ENCODE measurements at regions not wholly inside any gene's neighbourhood (a gene's known extent, or its start where the extent isn't known, plus 50 kb on each side); places are given as distances from the start of the nearest gene placed in this dataset.
"Not testable (repeated sequence)": the region's sequence is repeated elsewhere in the genome, so short reads cannot be mapped to it uniquely, and the experiment has no call there.

- peaks cover 7% of the 10 kb centered on the region in 3 donors for H3K27me3 Mint-ChIP-seq (ENCODE audit: low read depth in 3 of 3)
- no peak for DNase-seq
- no peak overlapping the region for H3K27ac Mint-ChIP-seq
- H3K9me3 Mint-ChIP-seq = no peaks in the 10 kb centered on the region
- H3K4me1 Mint-ChIP-seq = no peaks in the 10 kb centered on the region
- no peak overlapping the region for H3K4me3 Mint-ChIP-seq
- no peaks in the 10 kb centered on the region for H3K36me3 Mint-ChIP-seq
Observed at GRCh38 chr16:49953090-49953489, 71.9 kb upstream of the CNEP1R1 start.

GRCh38 chr16:49955858-49956257, 69.2 kb upstream of the CNEP1R1 start:
- no peak overlapping the region for H3K27ac Mint-ChIP-seq
- no peaks in the 10 kb centered on the region for H3K9me3 Mint-ChIP-seq
- no peak for DNase-seq
- H3K27me3 Mint-ChIP-seq (ENCODE audit: low read depth in 3 of 3) = peaks cover 0 to 9% (median 2%) of the 10 kb centered on the region in 3 donors
- no peaks in the 10 kb centered on the region for H3K36me3 Mint-ChIP-seq
- H3K4me3 Mint-ChIP-seq = no peak overlapping the region
- H3K4me1 Mint-ChIP-seq = no peaks in the 10 kb centered on the region

GRCh38 chr16:49956915-49957314, 68.1 kb upstream of the CNEP1R1 start:
- no peak for DNase-seq
- no peaks in the 10 kb centered on the region for H3K4me1 Mint-ChIP-seq
- peaks cover 0 to 9% (median 2%) of the 10 kb centered on the region in 3 donors for H3K27me3 Mint-ChIP-seq (ENCODE audit: low read depth in 3 of 3)
- no peak overlapping the region for H3K27ac Mint-ChIP-seq
- H3K4me3 Mint-ChIP-seq = no peak overlapping the region
- H3K9me3 Mint-ChIP-seq = no peaks in the 10 kb centered on the region
- H3K36me3 Mint-ChIP-seq = no peaks in the 10 kb centered on the region

DNA sequence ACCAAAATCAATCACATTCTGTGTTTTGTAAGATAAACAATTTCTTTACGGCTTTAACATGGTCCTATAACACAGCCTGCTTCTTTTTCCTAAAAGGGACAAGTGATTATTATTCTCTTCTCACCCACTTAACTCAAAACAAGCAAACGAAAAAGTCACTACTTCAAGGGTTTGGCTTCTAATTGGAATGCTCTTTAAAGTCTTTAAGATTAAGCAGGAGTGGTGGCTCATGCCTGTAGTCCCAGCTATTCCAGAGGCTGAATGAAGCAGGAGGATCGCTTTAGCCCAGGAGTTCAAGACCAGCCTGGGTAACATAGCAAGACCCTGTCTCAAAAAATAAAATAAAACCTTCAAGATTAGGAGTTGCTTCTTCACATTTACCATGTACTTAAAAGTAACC, 66.6 kb upstream of the CNEP1R1 start:
- Mint-ChIP-seq H3K4me1 (no peaks in the 10 kb centered on the region), H3K27ac (no peak overlapping the region), H3K27me3 (ENCODE audit: low read depth in 3 of 3) (peaks cover 2 to 6% (median 6%) of the 10 kb centered on the region in 3 donors), H3K9me3 (no peaks in the 10 kb centered on the region), H3K36me3 (no peaks in the 10 kb centered on the region), H3K4me3 (no peak overlapping the region)
- DNase-seq = no peak

- H3K27me3 Mint-ChIP-seq (ENCODE audit: low read depth in 3 of 3) = peaks cover 2 to 10% (median 6%) of the 10 kb centered on the region in 3 donors
Observed at GRCh38 chr16:49959552-49960277, 65.3 kb upstream of the CNEP1R1 start.

DNA sequence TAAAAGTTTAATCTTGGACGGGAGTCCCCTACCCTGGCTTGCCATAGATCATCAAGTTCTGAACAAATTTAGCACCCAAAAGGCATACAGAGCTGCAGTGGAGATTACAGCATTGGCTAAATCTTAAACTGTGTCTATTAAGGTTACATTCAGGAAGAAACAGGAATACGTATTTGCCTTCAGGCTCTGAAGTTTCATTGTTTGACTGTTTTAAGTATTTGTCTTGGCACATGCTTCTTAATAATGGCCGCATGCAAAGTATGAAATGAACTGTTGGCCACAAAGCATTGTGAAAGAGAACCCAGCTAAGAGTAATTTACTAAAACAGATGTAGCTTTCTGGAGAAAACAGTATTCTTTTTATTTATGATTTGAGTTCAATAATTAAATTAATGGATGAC, 63.9 kb upstream of the CNEP1R1 start:
- no peak overlapping the region for H3K4me3 Mint-ChIP-seq
- H3K9me3 Mint-ChIP-seq = no peaks in the 10 kb centered on the region
- H3K4me1 Mint-ChIP-seq = no peaks in the 10 kb centered on the region
- no peak overlapping the region for H3K27ac Mint-ChIP-seq
- DNase-seq = no peak
- H3K27me3 Mint-ChIP-seq (ENCODE audit: low read depth in 3 of 3) = peaks cover 2 to 8% (median 6%) of the 10 kb centered on the region in 3 donors
- H3K36me3 Mint-ChIP-seq = no peaks in the 10 kb centered on the region

More at GRCh38 chr16:49959552-49960277, 65.3 kb upstream of the CNEP1R1 start:
- H3K27ac Mint-ChIP-seq = no peak overlapping the region
- H3K36me3 Mint-ChIP-seq = no peaks in the 10 kb centered on the region
- DNase-seq = no peak
- H3K9me3 Mint-ChIP-seq = no peaks in the 10 kb centered on the region
- H3K4me1 Mint-ChIP-seq = no peaks in the 10 kb centered on the region
- no peak overlapping the region for H3K4me3 Mint-ChIP-seq

DNA sequence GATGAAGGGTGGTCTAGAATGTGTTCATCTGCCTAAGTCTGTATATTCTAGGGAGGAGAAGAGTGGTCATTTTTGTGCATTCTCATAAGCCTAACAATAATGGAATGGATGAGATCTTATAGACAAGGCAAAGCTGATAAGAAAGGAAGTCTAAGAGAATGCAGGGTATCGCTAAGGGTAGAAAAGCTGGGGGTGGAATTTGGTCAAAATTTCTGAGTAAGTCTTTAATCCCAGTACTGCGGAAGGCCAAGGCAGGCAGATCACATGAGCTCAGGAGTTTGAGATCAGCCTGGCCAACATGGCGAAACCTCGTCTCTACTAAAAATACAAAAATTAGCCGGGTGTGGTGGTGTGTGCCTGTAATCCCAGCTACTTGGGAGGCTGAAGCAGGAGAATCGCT, 62.5 kb upstream of the CNEP1R1 start:
- not testable (repeated sequence) for H3K27ac Mint-ChIP-seq, H3K9me3 Mint-ChIP-seq, DNase-seq, H3K4me3 Mint-ChIP-seq, H3K4me1 Mint-ChIP-seq, H3K36me3 Mint-ChIP-seq
- peaks cover 3 to 10% (median 8%) of the 10 kb centered on the region in 3 donors for H3K27me3 Mint-ChIP-seq (ENCODE audit: low read depth in 3 of 3)

GRCh38 chr16:49964316-49964715, 60.7 kb upstream of the CNEP1R1 start:
- Mint-ChIP-seq H3K36me3 (no peaks in the 10 kb centered on the region), H3K9me3 (no peaks in the 10 kb centered on the region), H3K27ac (no peak overlapping the region), H3K4me3 (no peak overlapping the region), H3K27me3 (ENCODE audit: low read depth in 3 of 3) (peaks cover 3 to 10% (median 5%) of the 10 kb centered on the region in 3 donors), H3K4me1 (no peaks in the 10 kb centered on the region)
- no peak for DNase-seq

DNA sequence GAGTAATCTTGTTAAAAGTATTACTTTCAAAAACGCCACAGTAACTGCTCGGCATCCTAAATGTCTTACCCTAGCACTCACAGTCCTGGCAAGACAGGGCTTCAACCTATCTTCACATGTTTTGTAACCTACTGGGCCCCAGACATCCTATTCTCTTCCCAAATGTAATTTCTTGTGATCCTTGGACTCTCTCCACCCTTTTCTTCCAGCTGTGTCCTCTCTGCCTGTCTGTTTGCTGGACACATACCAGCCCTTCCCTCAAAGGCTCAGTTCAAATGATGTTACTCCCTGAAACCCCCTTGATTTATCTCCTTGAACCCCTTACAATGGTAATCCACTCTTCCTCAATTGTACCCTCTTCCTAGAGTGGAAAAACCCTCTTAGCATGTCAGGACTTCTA, 60.1 kb upstream of the CNEP1R1 start:
- Mint-ChIP-seq H3K36me3 (no peaks in the 10 kb centered on the region), H3K27ac (no peak overlapping the region), H3K4me1 (no peaks in the 10 kb centered on the region), H3K4me3 (no peak overlapping the region), H3K27me3 (ENCODE audit: low read depth in 3 of 3) (peaks cover 6 to 10% (median 7%) of the 10 kb centered on the region in 3 donors), H3K9me3 (no peaks in the 10 kb centered on the region)
- DNase-seq = no peak

DNA sequence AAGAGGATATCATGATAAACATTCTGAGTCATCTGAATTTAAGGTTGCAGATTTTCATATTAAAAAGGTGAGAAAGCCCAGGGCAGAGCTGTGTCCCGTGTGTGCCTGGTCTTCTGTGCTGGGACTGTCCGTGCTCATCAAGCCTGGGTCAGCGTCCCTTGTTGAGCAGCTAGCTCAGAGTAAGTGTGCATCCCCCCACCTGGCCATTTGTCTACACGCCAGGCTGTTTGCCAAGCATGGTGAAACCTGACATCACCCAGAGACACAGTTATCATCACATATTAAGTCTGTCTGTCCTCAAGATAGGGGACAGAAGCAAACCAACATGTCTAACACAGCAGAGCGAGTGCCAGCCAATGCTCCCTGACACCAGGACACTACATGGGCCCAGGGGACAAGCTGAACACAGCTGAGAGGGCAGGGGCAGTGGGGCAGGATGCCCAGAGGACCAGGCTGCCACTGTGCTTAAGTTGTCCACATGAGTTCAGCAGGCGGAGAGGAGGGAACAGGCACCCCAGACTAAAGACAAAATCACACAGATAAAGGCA, 57.9 kb upstream of the CNEP1R1 start:
- H3K27ac Mint-ChIP-seq = no peak overlapping the region
- no peak overlapping the region for H3K4me3 Mint-ChIP-seq
- peaks cover 7 to 18% (median 8%) of the 10 kb centered on the region in 3 donors for H3K27me3 Mint-ChIP-seq (ENCODE audit: low read depth in 3 of 3)
- no peaks in the 10 kb centered on the region for H3K9me3 Mint-ChIP-seq
- no peak for DNase-seq
- no peaks in the 10 kb centered on the region for H3K36me3 Mint-ChIP-seq
- H3K4me1 Mint-ChIP-seq = no peaks in the 10 kb centered on the region

DNA sequence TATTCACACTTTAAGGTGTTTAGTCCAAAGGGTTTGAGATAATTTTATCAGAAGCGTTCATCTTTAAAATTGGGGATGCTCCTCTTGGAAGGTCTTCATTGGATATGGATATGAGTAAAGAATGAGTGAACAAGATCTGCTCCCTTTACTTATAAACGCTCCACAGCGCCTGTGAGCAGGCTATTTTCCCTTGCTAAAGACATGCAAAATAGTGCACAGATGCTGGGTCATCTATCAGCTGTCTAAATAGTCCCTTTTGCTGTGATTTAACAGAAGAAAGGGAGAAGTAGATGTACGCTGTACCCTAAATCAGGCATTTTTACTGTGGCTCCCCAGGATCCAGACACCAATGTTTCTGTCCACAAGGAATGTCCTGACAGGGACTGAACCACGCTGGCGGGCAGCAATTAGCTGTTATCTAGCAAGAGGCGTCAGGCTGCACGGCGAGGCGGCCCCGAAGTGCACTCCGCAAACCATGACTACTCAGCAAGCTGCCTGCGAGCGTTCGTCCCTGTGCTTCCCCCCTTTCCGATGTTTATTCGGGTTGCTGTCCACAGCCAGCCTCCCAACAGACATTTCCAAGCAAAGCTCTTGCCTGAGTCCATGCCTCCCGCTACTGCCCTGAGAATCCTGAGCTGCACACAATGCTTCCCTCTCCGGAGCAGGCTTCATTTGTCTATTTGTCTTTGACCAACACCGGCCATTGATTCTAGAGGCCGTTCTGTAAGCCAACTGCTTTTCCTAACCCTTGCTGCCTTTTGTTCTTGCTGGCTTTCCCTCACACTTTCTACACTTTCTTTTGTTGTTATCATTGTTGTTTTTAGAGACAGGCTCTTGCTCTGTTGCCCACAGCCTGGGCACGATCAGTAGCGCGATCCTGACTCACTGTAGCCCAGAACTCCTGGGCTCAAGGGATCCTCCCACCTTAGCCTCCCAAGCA, 55.7 kb upstream of the CNEP1R1 start:
- no peak overlapping the region for H3K27ac Mint-ChIP-seq
- no peaks in the 10 kb centered on the region for H3K9me3 Mint-ChIP-seq
- H3K27me3 Mint-ChIP-seq (ENCODE audit: low read depth in 3 of 3) = peaks cover 3 to 15% (median 11%) of the 10 kb centered on the region in 3 donors
- no peaks in the 10 kb centered on the region for H3K36me3 Mint-ChIP-seq
- no peaks in the 10 kb centered on the region for H3K4me1 Mint-ChIP-seq
- no peak overlapping the region for H3K4me3 Mint-ChIP-seq
- DNase-seq = no peak

DNA sequence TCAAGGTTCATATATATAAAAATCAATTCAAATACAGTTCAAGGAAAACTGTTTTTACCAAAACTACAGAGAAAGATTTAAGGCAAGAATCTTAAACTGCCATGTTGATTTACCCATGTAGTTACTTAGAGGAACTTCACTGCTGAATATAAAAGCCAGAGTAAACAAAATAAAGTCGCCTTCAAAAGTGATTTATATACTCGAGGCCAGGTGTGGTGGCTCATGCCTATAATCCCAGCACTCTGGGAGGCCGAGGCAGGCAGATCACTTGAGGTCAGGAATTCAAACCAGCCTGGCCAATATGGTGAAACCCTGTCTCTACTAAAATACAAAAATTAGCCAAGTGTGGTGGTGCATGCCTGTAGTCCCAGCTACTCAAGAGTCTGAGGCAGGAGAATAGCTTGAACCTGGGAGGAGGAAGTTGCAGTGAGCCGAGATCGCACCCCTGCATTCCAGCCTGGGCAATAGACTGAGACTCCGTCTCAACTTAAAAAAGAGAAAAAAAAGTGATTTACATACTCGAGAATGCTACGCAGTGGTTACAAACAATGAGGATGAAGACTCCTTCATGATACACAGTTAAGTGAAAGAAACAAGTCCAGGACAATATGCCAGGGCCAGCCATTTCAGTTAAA, 54.1 kb upstream of the CNEP1R1 start:
- Mint-ChIP-seq H3K27ac (no peak overlapping the region), H3K4me3 (no peak overlapping the region), H3K36me3 (no peaks in the 10 kb centered on the region), H3K27me3 (ENCODE audit: low read depth in 3 of 3) (peaks cover 2 to 15% (median 11%) of the 10 kb centered on the region in 3 donors), H3K9me3 (no peaks in the 10 kb centered on the region), H3K4me1 (no peaks in the 10 kb centered on the region)
- no peak for DNase-seq

- DNase-seq = no peak
- Mint-ChIP-seq H3K27ac (no peak overlapping the region), H3K4me1 (no peaks in the 10 kb centered on the region), H3K36me3 (no peaks in the 10 kb centered on the region), H3K9me3 (no peaks in the 10 kb centered on the region), H3K4me3 (no peak overlapping the region), H3K27me3 (ENCODE audit: low read depth in 3 of 3) (peaks cover 2 to 12% (median 11%) of the 10 kb centered on the region in 3 donors)
Observed at GRCh38 chr16:49972280-49972679, 52.7 kb upstream of the CNEP1R1 start.

DNA sequence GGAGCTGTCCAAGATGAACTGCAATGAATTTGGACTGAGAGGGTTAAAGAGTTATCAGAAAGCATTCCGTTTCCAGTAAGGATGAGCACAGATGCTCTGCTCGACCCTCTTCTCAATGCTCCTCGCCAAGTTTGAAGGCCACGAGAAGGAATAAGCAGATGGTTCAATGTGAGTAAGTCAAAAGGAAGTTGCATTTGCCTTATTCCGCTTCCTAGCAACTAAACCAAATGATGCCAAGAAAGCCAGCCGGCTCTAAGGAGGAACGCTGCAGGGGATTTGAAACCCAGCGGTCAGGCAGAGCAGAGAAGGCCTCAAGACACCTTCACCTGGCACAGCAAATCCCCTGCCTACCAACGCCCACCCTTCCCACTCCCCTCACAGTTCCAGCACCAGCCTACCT, 52.1 kb upstream of the CNEP1R1 start:
- DNase-seq = no peak
- Mint-ChIP-seq H3K27ac (no peak overlapping the region), H3K4me1 (no peaks in the 10 kb centered on the region), H3K36me3 (no peaks in the 10 kb centered on the region), H3K4me3 (no peak overlapping the region), H3K27me3 (ENCODE audit: low read depth in 3 of 3) (peaks cover 2 to 10% (median 8%) of the 10 kb centered on the region in 3 donors), H3K9me3 (no peaks in the 10 kb centered on the region)
